NB4 (cell line): ENCODE measurements at regions not wholly inside any gene's neighbourhood (a gene's known extent, or its start where the extent isn't known, plus 50 kb on each side); places are given as distances from the start of the nearest gene placed in this dataset.

Experiments used
- POLR2A ChIP-seq: IDR thresholded peaks from 2 replicates; pipeline ENCODE4 v1.6.1; 2011; ENCODE audit warnings: mild to moderate bottlenecking; ENCODE audit not compliant: insufficient read length; ENCODE audit errors: extremely low read depth
- TF ChIP-seq, protein P1 (sequence below): IDR thresholded peaks from one replicate; pipeline ENCODE4 v1.5.1; 2012; ENCODE audit warnings: low read depth, low read length

DNA sequence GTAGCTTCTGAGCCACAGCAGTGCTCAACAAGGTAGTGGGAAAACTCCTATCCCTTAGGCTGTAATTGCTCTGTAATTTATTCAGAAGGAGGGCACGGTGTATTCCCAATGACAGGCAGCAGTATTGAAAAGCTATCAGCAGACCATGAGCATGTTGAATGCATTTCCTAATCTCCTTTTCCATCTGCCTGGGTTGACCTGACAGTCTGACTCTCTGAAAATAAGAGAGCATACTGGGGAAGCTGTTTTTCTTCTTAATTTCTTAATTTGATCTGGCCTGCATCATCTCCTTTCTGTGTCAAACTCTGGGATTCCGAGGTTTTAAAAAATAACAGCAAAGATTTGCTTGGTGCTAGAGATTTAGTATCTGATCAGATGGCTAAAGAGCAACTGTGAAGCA is 88.1 kb upstream of the SLC35F3 start:
- no peak for TF ChIP-seq POLR2A
- TF ChIP-seq, protein P1, sequence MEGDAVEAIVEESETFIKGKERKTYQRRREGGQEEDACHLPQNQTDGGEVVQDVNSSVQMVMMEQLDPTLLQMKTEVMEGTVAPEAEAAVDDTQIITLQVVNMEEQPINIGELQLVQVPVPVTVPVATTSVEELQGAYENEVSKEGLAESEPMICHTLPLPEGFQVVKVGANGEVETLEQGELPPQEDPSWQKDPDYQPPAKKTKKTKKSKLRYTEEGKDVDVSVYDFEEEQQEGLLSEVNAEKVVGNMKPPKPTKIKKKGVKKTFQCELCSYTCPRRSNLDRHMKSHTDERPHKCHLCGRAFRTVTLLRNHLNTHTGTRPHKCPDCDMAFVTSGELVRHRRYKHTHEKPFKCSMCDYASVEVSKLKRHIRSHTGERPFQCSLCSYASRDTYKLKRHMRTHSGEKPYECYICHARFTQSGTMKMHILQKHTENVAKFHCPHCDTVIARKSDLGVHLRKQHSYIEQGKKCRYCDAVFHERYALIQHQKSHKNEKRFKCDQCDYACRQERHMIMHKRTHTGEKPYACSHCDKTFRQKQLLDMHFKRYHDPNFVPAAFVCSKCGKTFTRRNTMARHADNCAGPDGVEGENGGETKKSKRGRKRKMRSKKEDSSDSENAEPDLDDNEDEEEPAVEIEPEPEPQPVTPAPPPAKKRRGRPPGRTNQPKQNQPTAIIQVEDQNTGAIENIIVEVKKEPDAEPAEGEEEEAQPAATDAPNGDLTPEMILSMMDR, result no peak
